Uterus (tissue), 3 donors: ENCODE measurements at regions not wholly inside any gene's neighbourhood (a gene's known extent, or its start where the extent isn't known, plus 50 kb on each side); places are given as distances from the start of the nearest gene placed in this dataset.

Source experiments
- DNase-seq, 2 donors: peaks; one replicate each; pipeline ENCODE4 v3.0.0-alpha.2; 2019 to 2020
- H3K27ac ChIP-seq, 2 donors: fragments of 200-600 bp; sonication (generic); 1 replicate in 1 of 2; 2 replicates in 1 of 2; pipeline ENCODE4 v1.5.1; 2016 to 2018
- H3K27me3 ChIP-seq, 2 donors: fragments of 200-600 bp; sonication (generic); one replicate each; pipeline ENCODE4 v1.5.1; 2018 to 2019; ENCODE audit warnings: control low read depth in 1 of 2
- H3K36me3 ChIP-seq, 2 donors: fragments of 200-600 bp; sonication (generic); one replicate each; pipeline ENCODE4 v1.5.1; 2019; ENCODE audit warnings: control low read depth in 1 of 2
- H3K4me1 ChIP-seq, 2 donors: fragments of 200-600 bp; sonication (generic); one replicate each; pipeline ENCODE4 v1.5.1; 2018 to 2019; ENCODE audit warnings: control low read depth in 1 of 2
- H3K4me3 ChIP-seq, 2 donors: fragments of 200-600 bp; sonication (generic); 1 replicate in 1 of 2; 2 replicates in 1 of 2; pipeline ENCODE4 v1.5.1; 2018 to 2019; ENCODE audit warnings: mild to moderate bottlenecking in 1 of 2
- H3K9me3 ChIP-seq, 2 donors: fragments of 200-600 bp; sonication (generic); one replicate each; pipeline ENCODE4 v1.5.1; 2019; ENCODE audit warnings: control low read depth in 1 of 2
- CTCF ChIP-seq, 4 experiments: fragments of 200-600 bp in 2 of 4; fragments of 450-650 bp in 2 of 4; sonication (generic) in 2 of 4; IDR thresholded peaks; one replicate each; pipeline ENCODE4 v1.5.1; 2016 to 2019; ENCODE audit warnings: antibody characterized with exemption in 4 of 4, mild to moderate bottlenecking in 2 of 4, moderate library complexity in 1 of 4
- POLR2A ChIP-seq, 2 donors: fragments of 450-650 bp; IDR thresholded peaks; one replicate each; pipeline ENCODE4 v1.6.1; 2016; ENCODE audit warnings: antibody characterized with exemption in 2 of 2, mild to moderate bottlenecking in 1 of 2, moderate library complexity in 1 of 2
- intact Hi-C: fragments of 100-400 bp; cut with DNase I; formaldehyde crosslinking; loops from one replicate; pipeline ENCODE4 v1.15.1; 2023; ENCODE audit warnings: low total_unique reads
- donor health status: DM: yes; HTN: yes; CAD: no.

GRCh38 chr13:86299128-86299527, 499.9 kb upstream of the SLITRK6 start:
- Histone ChIP-seq H3K36me3 (no peaks in the 10 kb centered on the region), H3K27me3 (no peaks in the 10 kb centered on the region), H3K27ac (no peak overlapping the region), H3K4me1 (no peaks in the 10 kb centered on the region), H3K4me3 (no peak overlapping the region), H3K9me3 (no peaks in the 10 kb centered on the region)
- DNase-seq, result no peak
- intact Hi-C loops, result no loop called here
- TF ChIP-seq POLR2A (IDR thresholded peaks at IDR 0.05) (no peak), CTCF (IDR thresholded peaks at IDR 0.05) (no peak)

GRCh38 chr13:86309881-86310280, 510.7 kb upstream of the SLITRK6 start:
- no peaks in the 10 kb centered on the region for H3K4me1 ChIP-seq
- H3K9me3 ChIP-seq, result no peaks in the 10 kb centered on the region
- H3K36me3 ChIP-seq, result no peaks in the 10 kb centered on the region
- intact Hi-C loops, result no loop called here
- no peak for DNase-seq
- no peak overlapping the region for H3K4me3 ChIP-seq
- H3K27me3 ChIP-seq, result no peaks in the 10 kb centered on the region
- no peak overlapping the region for H3K27ac ChIP-seq
- no peak for TF ChIP-seq CTCF (IDR thresholded peaks at IDR 0.05)
- no peak for TF ChIP-seq POLR2A (IDR thresholded peaks at IDR 0.05)

- no peak for TF ChIP-seq CTCF (IDR thresholded peaks at IDR 0.05)
- no peak for TF ChIP-seq POLR2A (IDR thresholded peaks at IDR 0.05)
- intact Hi-C loops, result no loop called here
- no peak for DNase-seq
- H3K4me3 ChIP-seq, result no peak overlapping the region
- H3K9me3 ChIP-seq, result no peaks in the 10 kb centered on the region
- no peaks in the 10 kb centered on the region for H3K4me1 ChIP-seq
- H3K36me3 ChIP-seq, result no peaks in the 10 kb centered on the region
- H3K27ac ChIP-seq, result no peak overlapping the region
- H3K27me3 ChIP-seq, result no peaks in the 10 kb centered on the region
Measured at GRCh38 chr13:86313421-86313820, 514.2 kb upstream of the SLITRK6 start.

GRCh38 chr13:86318450-86318849, 519.2 kb upstream of the SLITRK6 start:
- intact Hi-C loops, result no loop called here

GRCh38 chr13:86324191-86324590, 525.0 kb upstream of the SLITRK6 start:
- Histone ChIP-seq H3K4me3 (no peak overlapping the region), H3K36me3 (no peaks in the 10 kb centered on the region), H3K9me3 (no peaks in the 10 kb centered on the region), H3K4me1 (no peaks in the 10 kb centered on the region), H3K27me3 (no peaks in the 10 kb centered on the region), H3K27ac (no peak overlapping the region)
- intact Hi-C loops, result no loop called here
- no peak for TF ChIP-seq CTCF (IDR thresholded peaks at IDR 0.05)
- no peak for TF ChIP-seq POLR2A (IDR thresholded peaks at IDR 0.05)
- no peak for DNase-seq

More at GRCh38 chr13:86318450-86318849, 519.2 kb upstream of the SLITRK6 start:
- TF ChIP-seq CTCF (IDR thresholded peaks at IDR 0.05) (no peak), POLR2A (IDR thresholded peaks at IDR 0.05) (no peak)
- Histone ChIP-seq H3K27ac (no peak overlapping the region), H3K27me3 (no peaks in the 10 kb centered on the region), H3K36me3 (no peaks in the 10 kb centered on the region), H3K4me1 (no peaks in the 10 kb centered on the region), H3K9me3 (no peaks in the 10 kb centered on the region), H3K4me3 (no peak overlapping the region)
- DNase-seq, result no peak
